RWPE2 (cell line): ENCODE measurements at regions not wholly inside any gene's neighbourhood (a gene's known extent, or its start where the extent isn't known, plus 50 kb on each side); places are given as distances from the start of the nearest gene placed in this dataset.

Experiments used
- ATAC-seq: fragments of 200-7000 bp; cut with Tn5 transposase; 3 replicates; pipeline ENCODE4 v1.9.1; 2021; ENCODE audit warnings: low read depth
- DNase-seq: peaks from one replicate; pipeline ENCODE4 v3.0.0-alpha.2; 2020; ENCODE audit warnings: low spot score
- H3K27ac ChIP-seq: fragments of 450-650 bp; 2 replicates; pipeline ENCODE4 v1.5.1; 2017; ENCODE audit warnings: mild to moderate bottlenecking; ENCODE audit not compliant: poor library complexity, severe bottlenecking
- H3K27me3 ChIP-seq: fragments of 250-450 bp; sonication (Bioruptor Pico); 2 replicates; pipeline ENCODE4 v1.5.1; 2021; ENCODE audit warnings: mild to moderate bottlenecking, moderate library complexity; ENCODE audit not compliant: insufficient read depth, poor library complexity, severe bottlenecking
- H3K36me3 ChIP-seq: fragments of 250-450 bp; sonication (Bioruptor Pico); 2 replicates; pipeline ENCODE4 v1.5.1; 2020; ENCODE audit warnings: low read depth, mild to moderate bottlenecking, moderate library complexity
- H3K4me1 ChIP-seq: fragments of 250-450 bp; sonication (Bioruptor Pico); 2 replicates; pipeline ENCODE4 v1.5.1; 2021; ENCODE audit warnings: mild to moderate bottlenecking, moderate library complexity; ENCODE audit not compliant: insufficient read depth, poor library complexity, severe bottlenecking
- H3K4me3 ChIP-seq: fragments of 250-450 bp; sonication (Bioruptor Pico); 2 replicates; pipeline ENCODE4 v1.5.1; 2021; ENCODE audit warnings: mild to moderate bottlenecking, moderate library complexity; ENCODE audit not compliant: severe bottlenecking
- H3K9me3 ChIP-seq: fragments of 250-450 bp; sonication (Bioruptor Pico); 2 replicates; pipeline ENCODE4 v1.5.1; 2021; ENCODE audit warnings: mild to moderate bottlenecking, moderate library complexity; ENCODE audit not compliant: severe bottlenecking
- CTCF ChIP-seq: fragments of 450-650 bp; IDR thresholded peaks from one replicate; pipeline ENCODE4 v1.5.1; 2017; ENCODE audit warnings: mild to moderate bottlenecking, moderate library complexity; ENCODE audit not compliant: poor library complexity, severe bottlenecking

GRCh38 chr12:97181571-97182265, 274.7 kb downstream of the NEDD1 start:
- H3K9me3 ChIP-seq, result no peaks in the 10 kb centered on the region
- no peak for TF ChIP-seq CTCF
- DNase-seq (no peak), ATAC-seq (no peak)
- H3K27ac ChIP-seq, result no peak overlapping the region
- H3K27me3 ChIP-seq, result no peaks in the 10 kb centered on the region
- no peaks in the 10 kb centered on the region for H3K4me1 ChIP-seq
- H3K36me3 ChIP-seq, result no peaks in the 10 kb centered on the region
- no peak overlapping the region for H3K4me3 ChIP-seq

- DNase-seq, result no peak
- Histone ChIP-seq H3K27ac (no peak overlapping the region), H3K9me3 (no peaks in the 10 kb centered on the region), H3K27me3 (no peaks in the 10 kb centered on the region), H3K4me3 (no peak overlapping the region), H3K4me1 (no peaks in the 10 kb centered on the region), H3K36me3 (no peaks in the 10 kb centered on the region)
- no peak for TF ChIP-seq CTCF
- ATAC-seq, result no peak
These were observed 275.7 kb downstream of the NEDD1 start for GRCh38 chr12:97182769-97183168.

GRCh38 chr12:97184127-97184773, 277.2 kb downstream of the NEDD1 start:
- DNase-seq (no peak), ATAC-seq (no peak)
- TF ChIP-seq CTCF, result no peak

GRCh38 chr12:97185567-97185966, 277.0 kb upstream of the RMST start:
- Histone ChIP-seq H3K36me3 (no peaks in the 10 kb centered on the region), H3K27ac (no peak overlapping the region), H3K4me3 (no peak overlapping the region), H3K4me1 (no peaks in the 10 kb centered on the region), H3K27me3 (no peaks in the 10 kb centered on the region), H3K9me3 (no peaks in the 10 kb centered on the region)
- ATAC-seq, result no peak
- no peak for DNase-seq
- no peak for TF ChIP-seq CTCF

More at GRCh38 chr12:97184127-97184773, 277.2 kb downstream of the NEDD1 start:
- Histone ChIP-seq H3K9me3 (no peaks in the 10 kb centered on the region), H3K4me3 (no peak overlapping the region), H3K36me3 (no peaks in the 10 kb centered on the region), H3K4me1 (no peaks in the 10 kb centered on the region), H3K27me3 (no peaks in the 10 kb centered on the region), H3K27ac (no peak overlapping the region)

- no peak overlapping the region for H3K27ac ChIP-seq
- DNase-seq (no peak), ATAC-seq (no peak; the same call in 2 of the 3 replicates)
- H3K9me3 ChIP-seq, result no peaks in the 10 kb centered on the region
- H3K36me3 ChIP-seq, result no peaks in the 10 kb centered on the region
- H3K4me1 ChIP-seq, result no peaks in the 10 kb centered on the region
- no peak overlapping the region for H3K4me3 ChIP-seq
- H3K27me3 ChIP-seq, result no peaks in the 10 kb centered on the region
- no peak for TF ChIP-seq CTCF
These were observed 268.1 kb upstream of the RMST start for GRCh38 chr12:97194546-97194945.
